HUDEP-2 (cell line): ENCODE measurements at regions not wholly inside any gene's neighbourhood (a gene's known extent, or its start where the extent isn't known, plus 50 kb on each side); places are given as distances from the start of the nearest gene placed in this dataset.

Experiments
- DNase-seq, 76 experiments: peaks; one replicate each; lab custom pipeline; 2025; ENCODE audit not compliant: unreplicated experiment in 76 of 76; lab: John Stamatoyannopoulos, UW

- no peak for DNase-seq
Observed at GRCh38 chr18:28718696-28719095, 541.8 kb upstream of the CDH2 start.

GRCh38 chr18:28716338-28716737 is 539.4 kb upstream of the CDH2 start:
- no peak for DNase-seq

GRCh38 chr18:28715206-28715605 is 538.3 kb upstream of the CDH2 start:
- DNase-seq: no peak

- no peak for DNase-seq
Observed at GRCh38 chr18:28714498-28714897, 537.6 kb upstream of the CDH2 start.

GRCh38 chr18:28712796-28713425 is 536.0 kb upstream of the CDH2 start:
- DNase-seq: no peak

GRCh38 chr18:28712172-28712571 is 535.2 kb upstream of the CDH2 start:
- no peak for DNase-seq

GRCh38 chr18:28711096-28711495 is 534.2 kb upstream of the CDH2 start:
- no peak for DNase-seq

DNA sequence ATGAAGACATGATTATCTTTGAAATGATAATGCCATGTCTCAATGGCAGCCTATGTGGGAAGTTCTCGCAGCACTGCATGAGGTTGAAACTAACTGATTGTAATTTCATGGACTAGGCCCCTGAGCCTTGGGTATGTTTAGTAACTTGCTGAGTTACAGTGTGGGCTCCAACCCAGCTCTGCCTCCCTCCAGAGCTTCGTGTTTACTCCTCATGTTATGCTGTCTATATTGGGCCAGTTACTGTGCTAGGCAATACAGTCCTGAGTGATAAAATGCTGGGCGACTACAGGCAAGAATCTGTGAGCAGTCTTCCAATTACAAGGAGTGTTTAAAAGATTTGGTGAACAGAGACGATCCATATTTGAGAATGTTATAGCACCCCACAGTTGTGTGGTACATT is 530.1 kb upstream of the CDH2 start:
- DNase-seq: no peak

DNA sequence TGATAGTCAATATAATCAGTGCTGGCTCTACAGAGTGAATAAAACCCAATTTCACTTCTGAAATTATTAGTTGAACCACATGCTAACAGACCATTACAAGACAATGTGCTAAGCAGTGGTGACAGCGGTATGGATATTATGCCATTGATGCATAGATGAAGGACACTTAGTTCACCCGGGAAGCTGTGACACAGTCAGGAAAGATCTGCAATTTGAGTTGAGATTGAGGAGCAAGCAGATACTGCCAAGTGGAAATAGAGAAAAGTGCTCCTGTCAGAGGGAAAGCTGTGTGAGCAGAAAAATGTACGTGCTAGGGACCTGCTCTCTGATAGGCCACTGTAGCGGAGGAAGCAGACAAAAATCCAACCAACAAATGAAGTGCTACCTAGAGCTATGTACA is 529.5 kb upstream of the CDH2 start:
- DNase-seq: no peak

- no peak for DNase-seq
Observed at GRCh38 chr18:28705482-28705881, 528.6 kb upstream of the CDH2 start.

GRCh38 chr18:28692337-28692736 is 515.4 kb upstream of the CDH2 start:
- DNase-seq: no peak

- DNase-seq: no peak
Observed at GRCh38 chr18:28691496-28691840, 514.5 kb upstream of the CDH2 start.

DNA sequence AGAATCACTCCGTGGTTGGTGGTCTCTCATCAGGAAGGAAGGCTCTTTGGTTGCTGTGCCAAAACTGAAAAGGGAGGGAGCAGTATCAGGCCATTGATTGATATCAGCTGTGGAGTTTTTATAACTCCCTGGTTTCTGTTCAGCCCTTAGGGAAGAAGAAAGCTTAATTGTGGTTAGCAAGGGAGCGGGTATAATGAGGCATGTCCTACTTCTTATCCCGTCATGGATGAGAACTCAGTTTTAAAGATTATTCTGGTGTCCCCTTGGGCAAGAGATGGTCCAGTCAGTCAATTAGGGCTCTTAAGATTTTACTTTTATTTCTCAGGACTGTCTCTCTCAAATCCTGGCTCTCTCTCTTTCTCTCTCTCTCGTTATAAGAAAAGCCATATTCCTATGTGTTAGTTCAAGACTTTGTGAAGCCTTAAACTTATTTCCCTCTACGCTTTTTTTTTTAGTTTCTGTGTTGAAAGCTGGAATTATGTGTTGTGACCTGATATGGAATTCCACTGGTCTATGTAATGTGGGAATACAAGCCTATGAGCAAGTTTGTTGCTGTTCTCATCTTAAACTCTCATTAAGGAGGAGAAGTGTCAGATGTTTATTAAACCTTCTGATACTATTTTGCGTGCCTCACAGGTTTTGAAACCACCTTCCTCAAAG is 514.0 kb upstream of the CDH2 start:
- DNase-seq: no peak

DNA sequence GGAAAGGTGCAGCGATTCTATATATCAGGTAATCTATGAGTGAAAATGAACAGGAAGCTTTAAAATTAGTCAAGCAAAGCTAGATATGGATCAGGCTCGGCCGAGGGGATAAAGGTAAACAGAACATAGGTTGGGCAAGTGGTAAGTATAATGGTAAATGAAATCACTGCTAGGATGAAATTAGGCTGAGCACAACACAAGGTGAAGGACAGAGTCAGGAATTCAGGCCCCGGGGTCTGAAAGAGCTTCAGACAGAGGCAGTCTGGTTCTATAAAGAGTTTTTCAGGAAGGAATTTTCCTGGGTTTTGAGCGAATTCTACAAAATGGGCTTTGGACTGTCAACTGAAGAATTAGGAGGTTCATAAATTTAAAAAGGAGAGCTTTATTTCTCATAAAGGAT is 513.2 kb upstream of the CDH2 start:
- no peak for DNase-seq

DNA sequence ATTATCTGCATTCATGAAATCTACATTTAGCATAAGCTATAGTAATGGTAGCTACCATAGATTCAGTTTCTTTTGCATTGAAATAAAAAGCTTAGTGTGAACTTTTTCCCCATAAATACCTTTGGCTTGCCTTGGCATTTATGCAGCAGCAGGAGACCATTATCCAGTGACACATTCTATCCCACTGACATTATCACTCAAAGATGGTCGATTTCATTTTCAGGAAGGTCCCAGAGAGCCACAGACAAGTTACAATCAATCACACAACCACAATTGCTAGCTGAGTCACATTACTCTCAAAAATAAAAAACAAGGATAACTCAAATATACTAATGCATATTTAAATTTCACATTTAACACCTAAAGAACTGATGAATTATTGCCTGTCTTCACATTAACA is 512.7 kb upstream of the CDH2 start:
- no peak for DNase-seq

DNA sequence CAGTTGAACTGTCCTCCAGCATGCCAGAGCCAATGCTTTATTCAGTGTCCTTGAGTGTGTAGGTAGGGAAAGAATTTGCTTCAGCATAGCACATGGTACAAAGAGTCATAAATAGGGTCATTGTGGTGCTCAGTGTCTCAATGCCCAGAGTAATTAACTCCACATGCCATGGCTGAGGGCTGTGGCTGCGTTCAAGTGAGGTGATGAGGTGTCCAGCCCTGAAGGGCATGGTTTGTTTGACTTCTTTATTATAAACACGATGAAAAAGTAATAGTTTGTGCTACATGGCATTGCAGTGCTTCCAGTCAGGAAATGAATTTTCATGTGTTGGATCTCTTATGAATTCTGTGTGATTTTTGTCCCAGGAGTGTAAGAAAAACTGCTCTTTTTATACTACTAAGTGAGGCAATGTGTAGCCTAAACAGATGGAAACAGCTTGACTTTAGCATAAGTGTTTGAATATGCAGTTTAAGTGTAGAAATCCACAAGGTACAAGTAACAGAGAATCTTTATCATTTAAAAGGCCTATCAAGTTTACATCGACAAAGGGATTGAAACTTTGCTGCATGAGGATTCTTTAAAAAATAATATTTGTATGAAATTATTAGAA is 507.9 kb upstream of the CDH2 start:
- no peak for DNase-seq

DNA sequence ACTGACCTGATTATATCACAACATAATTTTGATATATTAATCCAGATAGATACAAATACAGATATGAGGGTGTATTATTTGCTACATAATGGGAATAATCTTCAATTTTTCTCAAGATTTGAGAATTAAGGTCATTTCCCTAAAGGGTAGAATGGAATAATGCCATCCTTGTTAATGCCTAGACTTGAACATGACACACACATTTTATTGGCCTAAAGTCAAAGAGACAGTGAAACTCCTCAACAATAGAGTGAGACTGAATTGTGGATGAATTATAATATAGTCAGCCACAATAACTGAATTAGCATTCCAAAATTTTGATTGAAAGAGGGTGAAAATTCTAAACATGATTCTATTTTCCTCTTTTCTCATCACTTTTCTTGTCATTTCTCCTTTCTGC is 506.0 kb upstream of the CDH2 start:
- DNase-seq: no peak

- no peak for DNase-seq
Observed at GRCh38 chr18:28669165-28669564, 492.2 kb upstream of the CDH2 start.

GRCh38 chr18:28666216-28666615 is 489.3 kb upstream of the CDH2 start:
- no peak for DNase-seq

- DNase-seq: no peak
Observed at GRCh38 chr18:28657961-28658360, 481.0 kb upstream of the CDH2 start.

DNA sequence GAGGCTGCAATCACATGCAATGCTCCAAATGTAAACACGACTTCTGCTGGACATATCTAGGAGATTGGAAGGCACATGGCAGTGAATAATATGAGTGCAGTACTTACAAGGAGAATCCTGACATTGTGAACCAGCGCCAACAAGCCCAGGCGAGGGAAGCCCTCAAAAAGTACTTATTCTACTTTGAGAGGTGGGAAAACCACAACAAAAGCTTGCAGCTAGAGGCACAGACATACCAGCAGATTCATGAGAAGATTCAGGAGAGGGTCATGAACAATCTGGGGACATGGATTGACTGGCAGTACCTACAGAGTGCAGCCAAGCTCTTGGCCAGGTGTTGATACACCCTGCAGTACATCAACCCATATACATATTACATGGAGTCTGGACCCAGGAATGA is 475.7 kb upstream of the CDH2 start:
- no peak for DNase-seq

DNA sequence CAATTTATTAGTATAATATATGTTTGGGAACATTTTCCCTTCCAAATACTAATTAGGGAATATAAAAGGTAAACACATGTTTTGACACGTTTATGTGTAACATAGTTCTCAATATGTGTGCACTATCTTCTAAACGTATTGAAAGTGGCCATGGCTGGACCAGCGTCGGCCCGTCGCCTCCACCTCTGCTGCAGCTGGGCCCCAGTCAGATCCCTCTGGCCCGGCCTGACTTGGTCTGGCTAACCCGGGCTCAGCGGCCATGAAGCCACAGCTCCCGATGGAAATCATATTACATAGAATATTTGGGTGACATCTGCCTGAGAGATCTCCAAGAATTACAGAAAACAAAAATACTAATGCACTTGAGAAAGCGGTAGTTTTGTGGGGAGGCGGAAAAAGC is 474.4 kb upstream of the CDH2 start:
- DNase-seq: no peak

DNA sequence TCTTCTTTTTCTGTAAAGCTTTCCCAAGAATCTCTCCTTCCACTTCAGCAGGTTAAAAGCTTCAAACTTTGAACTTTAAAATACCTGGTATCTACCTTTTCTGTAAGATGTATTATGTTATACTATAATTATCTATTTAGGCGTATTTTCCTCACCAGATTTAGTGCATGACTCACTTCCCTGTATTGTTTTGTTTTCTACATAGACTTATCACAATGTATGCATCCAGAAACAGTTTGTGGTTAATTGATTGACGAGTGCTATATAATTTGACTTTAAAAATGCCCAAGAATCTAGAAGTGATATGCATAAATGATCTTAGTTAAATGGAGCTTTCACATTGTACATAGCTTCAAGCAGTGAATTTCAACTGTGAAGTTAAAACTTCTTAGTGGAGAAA is 473.9 kb upstream of the CDH2 start:
- DNase-seq: no peak
